ENCODE measurements at regions not wholly inside any gene's neighbourhood (a gene's known extent, or its start where the extent isn't known, plus 50 kb on each side); places are given as distances from the start of the nearest gene placed in this dataset.

GRCh38 chr15:77546870-77547269 is 85.8 kb downstream of the LINGO1 start:
- DNase-seq (ENCODE audit: insufficient read length, low spot score) (no peak), FAIRE-seq (no peak)
- TF ChIP-seq POLR2A (IDR thresholded peaks at IDR 0.05; ENCODE audit: low read depth, low read length), result no peak

DNA sequence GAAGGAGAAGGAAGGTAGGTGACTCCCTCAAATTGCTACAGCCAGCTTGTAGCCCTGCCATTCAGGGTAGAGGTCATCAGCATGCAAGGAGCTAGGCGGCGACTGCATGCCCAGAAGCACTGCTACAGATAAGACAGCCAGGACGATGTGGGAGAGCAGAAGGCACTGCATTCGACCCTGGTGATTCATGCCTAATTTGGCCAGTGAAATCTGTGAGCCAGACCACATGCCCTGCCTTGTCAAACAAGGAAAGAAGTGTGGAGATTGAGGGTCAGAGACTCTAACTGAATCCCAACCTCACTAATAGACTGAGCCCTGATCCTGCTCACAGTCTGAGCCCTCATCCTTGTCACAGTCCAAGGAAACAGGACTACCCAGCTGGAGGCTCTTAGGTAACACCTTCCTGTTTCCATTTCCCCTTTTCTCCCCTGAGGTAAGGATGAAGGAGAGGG is 86.6 kb downstream of the LINGO1 start:
- DNase-seq (ENCODE audit: insufficient read length, low spot score) (peak; percentile 63), FAIRE-seq (peak; percentile 41)
- TF ChIP-seq POLR2A (IDR thresholded peaks at IDR 0.05; ENCODE audit: low read depth, low read length), result no peak

DNA sequence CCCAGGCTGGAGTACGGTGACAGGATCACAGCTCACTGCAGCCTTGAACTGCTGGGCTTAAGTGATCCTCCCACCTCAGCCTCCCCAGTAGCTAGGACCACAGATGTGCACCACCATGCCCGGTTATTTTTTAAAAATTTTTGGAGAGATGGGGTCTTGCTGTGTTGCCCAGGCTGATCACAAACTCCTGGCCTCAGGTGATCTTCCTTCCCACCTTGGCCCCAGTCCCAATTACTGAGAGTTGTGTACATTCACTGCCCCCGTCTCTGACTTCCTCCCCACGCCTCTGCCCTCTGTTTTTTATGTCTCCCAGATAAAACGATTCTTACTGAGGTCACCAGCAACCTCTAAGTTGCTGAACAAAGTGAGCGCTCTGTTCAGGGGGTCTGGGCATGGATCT is 87.7 kb downstream of the LINGO1 start:
- no peak for TF ChIP-seq POLR2A (IDR thresholded peaks at IDR 0.05; ENCODE audit: low read depth, low read length)
- FAIRE-seq, result no peak
- DNase-seq (ENCODE audit: insufficient read length, low spot score), result no peak

- FAIRE-seq, result no peak
- TF ChIP-seq POLR2A (IDR thresholded peaks at IDR 0.05; ENCODE audit: low read depth, low read length), result no peak
- DNase-seq (ENCODE audit: insufficient read length, low spot score), result no peak
Observed at GRCh38 chr15:77544162-77544561, 88.5 kb downstream of the LINGO1 start.

DNA sequence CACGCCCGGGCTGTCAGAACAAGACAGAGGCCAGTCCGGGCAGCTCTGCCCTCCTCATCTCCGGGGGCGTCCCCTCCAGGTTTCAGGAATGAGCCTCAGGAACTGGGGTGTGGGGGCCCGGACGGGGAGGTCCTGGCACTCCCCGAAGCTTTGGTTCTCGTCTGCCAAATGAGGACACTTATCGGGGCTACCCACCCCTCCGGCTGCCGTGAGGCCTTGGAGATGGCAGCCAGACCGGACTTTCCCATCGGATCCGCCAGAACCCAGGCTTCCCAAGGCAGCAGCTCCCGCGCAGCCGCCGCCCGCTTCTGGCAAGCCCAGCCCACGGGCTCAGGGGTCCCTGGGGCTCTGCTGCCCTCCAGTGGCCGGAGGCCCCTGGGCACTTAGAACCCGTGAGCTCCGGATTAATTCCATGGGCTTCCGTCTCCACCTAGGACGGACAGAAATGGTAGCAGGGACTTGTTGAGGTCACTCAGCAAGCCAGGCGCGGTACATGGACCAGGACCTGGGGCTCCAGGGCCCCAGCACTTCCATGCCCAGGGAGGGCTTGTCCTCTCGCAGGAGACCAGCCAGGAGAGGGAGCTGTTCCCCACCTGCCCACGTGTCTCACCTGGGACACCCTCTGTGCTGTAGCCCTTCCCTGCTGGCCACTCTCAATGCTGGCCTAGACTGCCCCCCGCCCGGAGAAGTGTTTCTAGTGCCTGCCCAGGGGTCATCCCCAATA is 89.4 kb downstream of the LINGO1 start:
- no peak for FAIRE-seq
- DNase-seq (ENCODE audit: insufficient read length, low spot score), result peak; percentile 83

GRCh38 chr15:77542491-77543001 is 90.2 kb downstream of the LINGO1 start:
- FAIRE-seq, result no peak
- TF ChIP-seq POLR2A (IDR thresholded peaks at IDR 0.05; ENCODE audit: low read depth, low read length), result no peak
- peak; percentile 38 for DNase-seq (ENCODE audit: insufficient read length, low spot score)

More for the DNA sequence above, 89.4 kb downstream of the LINGO1 start:
- peak; percentile 40; the same call in 1 of the 2 replicates for TF ChIP-seq POLR2A (IDR thresholded peaks at IDR 0.05; ENCODE audit: low read depth, low read length)

DNA sequence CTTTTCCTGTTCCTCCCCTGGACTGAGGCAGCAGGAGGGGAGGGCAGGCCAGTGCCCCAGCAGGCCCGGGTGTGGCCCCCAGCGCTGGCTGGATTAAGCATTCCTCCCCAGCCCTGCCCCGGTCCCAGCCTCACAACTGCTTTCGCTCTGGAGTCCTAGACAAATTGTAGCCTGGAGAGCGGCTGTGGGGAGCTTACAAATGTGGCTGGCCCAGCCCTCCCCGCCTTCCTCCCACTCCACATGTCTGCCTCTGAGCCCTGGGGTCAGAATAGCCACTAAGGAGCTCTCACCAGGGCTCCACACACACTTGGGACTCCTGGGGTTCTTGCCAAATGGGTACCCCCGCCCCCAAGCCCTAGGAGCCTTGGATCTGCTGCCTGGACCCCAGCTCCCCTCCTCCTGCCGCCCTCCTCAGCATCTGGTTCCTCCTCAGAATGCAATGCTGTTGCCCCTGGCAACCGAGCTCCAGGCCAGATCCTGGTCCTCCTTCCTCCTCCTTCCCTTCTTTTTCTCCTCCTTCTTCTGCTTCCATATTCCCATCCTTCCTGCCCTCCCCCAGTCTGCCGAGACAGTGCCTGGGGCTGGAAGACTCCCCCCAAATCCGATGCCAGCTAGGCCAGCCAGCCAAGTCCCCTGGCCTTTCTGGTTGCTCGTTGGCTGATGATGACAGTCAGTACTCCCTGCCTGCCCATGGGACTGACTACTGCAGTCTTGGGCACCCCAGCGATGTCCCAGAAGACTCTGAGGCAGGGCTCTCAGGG is 91.1 kb downstream of the LINGO1 start:
- FAIRE-seq (no peak), DNase-seq (ENCODE audit: insufficient read length, low spot score) (no peak)
- TF ChIP-seq POLR2A (IDR thresholded peaks at IDR 0.05; ENCODE audit: low read depth, low read length), result no peak

DNA sequence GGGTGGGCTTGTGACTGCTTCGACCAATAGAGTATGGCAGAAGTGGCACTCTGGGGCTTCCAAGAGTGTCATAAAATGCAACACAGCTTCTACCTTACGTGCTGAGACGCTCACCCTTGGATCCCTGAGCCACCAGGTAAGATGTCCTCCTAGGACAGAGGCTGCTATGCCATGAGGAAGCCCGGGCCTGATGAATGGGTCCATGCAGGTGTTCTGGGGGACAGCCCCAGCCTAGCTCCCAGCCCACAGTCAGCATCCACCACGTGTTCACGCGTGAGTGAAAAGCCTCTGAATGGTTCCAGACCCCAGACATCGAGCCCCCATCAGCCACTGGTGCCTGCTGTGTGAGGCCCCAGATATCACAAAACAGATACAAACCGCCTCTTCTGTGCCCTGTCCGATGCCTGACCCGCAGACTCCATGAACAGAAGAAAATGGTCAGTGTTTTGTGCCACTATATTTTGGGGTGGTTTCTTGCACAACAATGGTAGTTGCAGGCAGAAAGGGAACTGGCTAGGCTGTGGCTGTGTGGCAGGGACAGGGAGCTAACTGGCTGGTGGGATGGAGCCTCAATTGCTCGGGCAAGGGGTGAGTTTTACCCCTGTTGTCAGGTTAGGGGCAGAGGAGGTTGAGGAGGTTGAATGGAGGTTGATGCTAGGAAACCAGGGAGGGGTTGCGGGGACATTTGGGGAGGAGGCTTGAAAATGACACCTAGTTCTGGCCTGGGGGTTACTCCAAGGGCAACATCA is 92.2 kb downstream of the LINGO1 start:
- TF ChIP-seq POLR2A (IDR thresholded peaks at IDR 0.05; ENCODE audit: low read depth, low read length), result no peak
- no peak for FAIRE-seq
- no peak for DNase-seq (ENCODE audit: insufficient read length, low spot score)

- TF ChIP-seq POLR2A (IDR thresholded peaks at IDR 0.05; ENCODE audit: low read depth, low read length), result no peak
- FAIRE-seq (no peak), DNase-seq (ENCODE audit: insufficient read length, low spot score) (no peak)
Observed at GRCh38 chr15:77538793-77539497, 93.8 kb downstream of the LINGO1 start.

DNA sequence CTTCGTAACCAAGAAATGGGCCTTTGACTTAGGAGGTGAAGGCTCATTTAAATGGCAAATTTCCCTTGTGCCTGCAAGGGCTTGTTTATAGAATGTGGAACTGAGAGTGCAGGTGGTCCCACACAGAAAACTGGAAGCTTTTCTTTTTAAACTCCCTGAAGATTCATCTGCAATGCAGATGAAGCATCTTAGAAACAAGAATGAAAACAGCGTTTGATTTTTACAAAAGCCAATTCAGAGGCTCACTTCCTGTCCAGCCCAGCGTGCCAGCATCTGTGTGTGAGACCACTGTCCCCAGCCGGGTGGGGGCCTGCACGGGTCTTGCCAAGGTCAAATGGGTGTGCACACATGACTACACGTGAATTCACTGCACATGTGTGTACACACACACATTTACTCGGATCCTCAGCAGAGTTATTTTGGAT is 94.7 kb downstream of the LINGO1 start:
- DNase-seq (ENCODE audit: insufficient read length, low spot score) (no peak), FAIRE-seq (no peak)
- no peak for TF ChIP-seq POLR2A (IDR thresholded peaks at IDR 0.05; ENCODE audit: low read depth, low read length)

DNA sequence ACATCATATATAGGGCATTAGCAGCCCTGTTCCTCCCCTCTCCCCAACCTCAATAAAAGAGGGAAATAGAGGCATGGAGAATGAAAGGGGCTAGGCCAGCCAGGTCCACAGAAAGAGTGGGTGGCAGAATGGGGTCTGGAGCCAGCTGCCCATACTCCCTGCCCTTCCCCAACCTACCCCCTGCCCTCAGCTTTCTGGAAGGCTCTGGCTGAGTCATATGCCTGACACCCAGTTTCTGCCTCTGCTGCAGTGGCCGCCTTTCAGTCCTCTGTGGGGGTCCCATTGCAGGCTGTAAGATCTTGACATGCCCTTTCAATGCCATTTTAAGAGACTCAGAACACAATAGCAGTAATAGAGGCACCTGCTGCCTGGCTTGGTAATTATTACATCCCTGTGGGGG is 95.7 kb downstream of the LINGO1 start:
- FAIRE-seq (no peak), DNase-seq (ENCODE audit: insufficient read length, low spot score) (no peak)
- TF ChIP-seq POLR2A (IDR thresholded peaks at IDR 0.05; ENCODE audit: low read depth, low read length), result no peak

GRCh38 chr15:77535845-77536244 is 96.9 kb downstream of the LINGO1 start:
- no peak for FAIRE-seq
- no peak for TF ChIP-seq POLR2A (IDR thresholded peaks at IDR 0.05; ENCODE audit: low read depth, low read length)
- DNase-seq (ENCODE audit: insufficient read length, low spot score), result no peak
